Gastrocnemius medialis (tissue), 4 donors: ENCODE measurements at regions not wholly inside any gene's neighbourhood (a gene's known extent, or its start where the extent isn't known, plus 50 kb on each side); places are given as distances from the start of the nearest gene placed in this dataset.

ENCODE experiments used
- CTCF ChIP-seq, 5 experiments: fragments of 450-650 bp in 3 of 5; fragments of 200-600 bp in 2 of 5; sonication (generic) in 2 of 5; IDR thresholded peaks in 4 of 5; conservative IDR thresholded peaks in 1 of 5; 1 replicate in 4 of 5; 2 replicates in 1 of 5; pipeline ENCODE4 v1.5.1; 2016 to 2019; ENCODE audit warnings: antibody characterized with exemption in 5 of 5, mild to moderate bottlenecking in 3 of 5, moderate library complexity in 3 of 5
- POLR2A ChIP-seq, 2 donors: fragments of 450-650 bp; IDR thresholded peaks; one replicate each; pipeline ENCODE4 v1.6.1; 2017; ENCODE audit warnings: antibody characterized with exemption in 2 of 2, mild to moderate bottlenecking in 2 of 2, moderate library complexity in 2 of 2

GRCh38 chr6:49001856-49002541, 461.1 kb downstream of the MMUT start:
- TF ChIP-seq CTCF (IDR thresholded peaks at IDR 0.05 in 4 of 5, conservative IDR thresholded peaks at IDR 0.05 in 1 of 5) (no peak), POLR2A (IDR thresholded peaks at IDR 0.05) (no peak)
